Mesodermal cell (in vitro differentiated cells): ENCODE measurements at regions not wholly inside any gene's neighbourhood (a gene's known extent, or its start where the extent isn't known, plus 50 kb on each side); places are given as distances from the start of the nearest gene placed in this dataset.

Experiments
- H3K27ac ChIP-seq: 2 replicates; pipeline ENCODE4 v1.7.0; 2013; ENCODE audit warnings: mild to moderate bottlenecking, low read depth, low read length, moderate library complexity; ENCODE audit not compliant: severe bottlenecking
- H3K36me3 ChIP-seq: 2 replicates; pipeline ENCODE4 v1.7.1; 2013; ENCODE audit warnings: mild to moderate bottlenecking, low read length, moderate library complexity; ENCODE audit not compliant: control insufficient read depth, insufficient read depth
- H3K4me1 ChIP-seq: one replicate; pipeline ENCODE4 v1.7.1; 2013; ENCODE audit warnings: mild to moderate bottlenecking, low read length; ENCODE audit not compliant: insufficient read depth, control insufficient read depth, poor library complexity, severe bottlenecking
- H3K4me3 ChIP-seq: 2 replicates; pipeline ENCODE4 v1.7.0; 2013; ENCODE audit warnings: low read length, control low read depth, mild to moderate bottlenecking; ENCODE audit not compliant: insufficient read depth, poor library complexity, severe bottlenecking; ENCODE audit errors: extremely low read depth
- H3K9me3 ChIP-seq: 2 replicates; pipeline ENCODE4 v1.7.1; 2013; ENCODE audit warnings: mild to moderate bottlenecking, low read length, moderate library complexity; ENCODE audit not compliant: control insufficient read depth
- WGBS, 2 experiments: methylation state at CpG; one replicate each; pipeline ENCODE4 v1.1.5; 2013; ENCODE audit warnings: missing lambda C conversion rate in 2 of 2; ENCODE audit not compliant: insufficient coverage in 2 of 2; 5-methylcytosine and 5-hydroxymethylcytosine counted together

GRCh38 chr21:16573578-16573977 is 843.8 kb downstream of the USP25 start:
- no peaks in the 10 kb centered on the region for H3K36me3 ChIP-seq
- peak overlapping the region; percentile 70 for H3K27ac ChIP-seq
- WGBS, 2 experiments: 100% methylated on average over 1 of the region's 1 CpG
- H3K4me1 ChIP-seq: peaks cover 22% of the 10 kb centered on the region
- H3K4me3 ChIP-seq: no peak overlapping the region
- H3K9me3 ChIP-seq: no peaks in the 10 kb centered on the region

DNA sequence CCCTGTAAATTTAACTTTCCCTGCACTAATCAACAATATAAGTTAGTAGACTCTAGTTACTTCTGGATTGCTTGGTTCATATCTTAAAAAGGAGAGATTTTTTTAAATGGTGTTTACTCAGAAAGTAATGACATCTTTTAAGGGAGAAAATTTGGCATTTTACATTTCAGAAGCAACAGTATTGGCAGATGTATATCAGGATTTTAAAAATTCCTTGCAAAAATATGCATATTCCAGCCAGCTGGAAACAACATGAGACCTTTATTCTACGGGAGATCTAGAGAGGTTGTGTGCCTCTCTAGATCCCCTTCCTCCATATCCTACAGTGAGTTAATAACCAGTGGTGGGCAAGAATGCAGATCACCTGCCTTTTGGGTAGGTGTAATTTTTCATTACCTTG is 848.2 kb downstream of the USP25 start:
- Histone ChIP-seq H3K4me1 (peaks cover 8% of the 10 kb centered on the region), H3K27ac (no peak overlapping the region), H3K4me3 (no peak overlapping the region), H3K9me3 (no peaks in the 10 kb centered on the region), H3K36me3 (no peaks in the 10 kb centered on the region)
- no CpG with 5 or more reads among the region's 1 CpG for WGBS, 2 experiments

DNA sequence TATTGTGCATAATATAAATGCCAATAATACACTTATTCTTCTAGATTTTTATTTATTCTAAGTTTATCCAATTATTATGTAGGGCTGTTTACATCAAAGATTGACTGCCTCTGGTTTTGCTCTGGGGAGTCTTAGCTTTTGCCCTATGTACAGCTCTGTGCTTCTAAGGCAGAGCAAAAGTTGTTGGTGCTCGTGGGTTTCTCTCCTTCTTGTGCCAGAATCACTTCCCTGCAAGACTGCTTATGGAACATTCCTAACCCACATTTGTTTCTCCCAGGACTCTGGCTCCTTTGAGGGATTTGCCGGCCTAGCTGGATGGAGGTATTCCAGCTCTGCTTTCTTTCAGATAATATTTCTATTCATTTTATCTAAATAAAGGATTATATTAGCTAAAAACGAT is 849.1 kb downstream of the USP25 start:
- WGBS, 2 experiments: 80 to 90% methylated on average over 1 to 2 of the region's 3 CpGs
- no peak overlapping the region for H3K4me3 ChIP-seq
- no peaks in the 10 kb centered on the region for H3K36me3 ChIP-seq
- H3K9me3 ChIP-seq: no peaks in the 10 kb centered on the region
- peaks cover 1% of the 10 kb centered on the region for H3K4me1 ChIP-seq
- H3K27ac ChIP-seq: peak overlapping the region; percentile 37

- Histone ChIP-seq H3K4me3 (no peak overlapping the region), H3K36me3 (no peaks in the 10 kb centered on the region), H3K4me1 (no peaks in the 10 kb centered on the region), H3K9me3 (no peaks in the 10 kb centered on the region), H3K27ac (peak overlapping the region; percentile 37)
- WGBS, 2 experiments: 86 to 87% methylated on average over 2 of the region's 3 CpGs
Observed at GRCh38 chr21:16579538-16579937, 849.8 kb downstream of the USP25 start.

DNA sequence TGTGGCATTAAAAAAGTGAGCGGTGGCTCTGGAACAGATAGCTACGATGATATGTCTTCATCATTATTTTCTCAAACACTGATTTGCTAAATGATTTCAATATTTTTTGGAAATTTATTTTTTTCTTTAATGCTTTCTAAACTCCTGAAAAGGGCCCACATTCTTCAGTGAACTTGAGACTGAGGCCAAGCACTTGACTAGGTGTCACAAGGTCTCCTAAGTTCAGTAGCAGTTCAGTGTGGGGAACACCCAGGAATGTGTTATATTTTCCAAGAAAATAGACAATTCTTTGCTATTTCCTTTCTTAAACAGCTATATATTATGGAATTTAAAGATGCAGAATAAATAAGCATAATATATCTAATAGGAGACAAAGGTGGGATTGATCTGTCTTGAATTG is 850.9 kb downstream of the USP25 start:
- H3K27ac ChIP-seq: no peak overlapping the region
- WGBS, 2 experiments: no CpG with 5 or more reads among the region's 2 CpGs
- no peaks in the 10 kb centered on the region for H3K9me3 ChIP-seq
- no peaks in the 10 kb centered on the region for H3K4me1 ChIP-seq
- H3K4me3 ChIP-seq: no peak overlapping the region
- H3K36me3 ChIP-seq: no peaks in the 10 kb centered on the region

DNA sequence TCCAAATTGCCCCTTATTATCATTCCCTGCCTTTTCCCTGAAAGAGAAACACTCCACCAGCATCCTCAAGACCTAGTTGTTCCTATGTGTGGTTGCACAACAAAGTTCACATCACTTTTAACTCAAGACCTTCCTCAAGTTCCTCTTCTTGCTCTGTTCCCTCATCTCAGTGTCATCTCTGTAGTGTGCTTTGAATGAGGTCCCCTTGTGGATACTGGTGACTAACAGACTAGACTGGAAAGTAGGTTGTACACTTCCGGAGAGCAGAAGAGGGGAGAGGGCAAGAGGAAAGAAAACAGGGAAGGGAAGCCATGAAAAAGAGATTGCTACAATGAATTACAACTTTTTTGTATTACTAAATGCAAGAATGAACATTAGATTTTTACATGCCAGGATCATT is 853.8 kb downstream of the USP25 start:
- no CpG with 5 or more reads among the region's 1 CpG for WGBS, 2 experiments

DNA sequence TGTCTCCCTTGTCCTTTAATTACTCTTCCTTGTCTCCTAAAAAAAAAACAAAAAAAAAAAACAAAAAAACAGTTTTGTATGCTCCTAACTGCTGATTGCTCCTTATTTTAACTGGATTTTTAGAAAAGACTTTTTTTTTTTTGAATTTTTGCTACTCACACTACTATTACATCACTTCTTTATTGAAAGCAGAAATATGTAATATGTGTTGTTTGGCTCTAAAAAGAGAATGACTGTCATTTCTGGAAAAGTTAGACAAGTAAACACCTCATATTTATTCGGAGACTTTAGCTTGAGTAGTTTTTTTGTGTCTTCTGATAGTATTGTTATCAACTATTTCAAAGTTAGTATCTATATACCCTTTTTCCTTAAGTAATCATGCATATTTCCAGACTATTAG is 855.0 kb downstream of the USP25 start:
- Histone ChIP-seq H3K9me3 (no peaks in the 10 kb centered on the region), H3K27ac (no peak overlapping the region)

More for the DNA sequence above, 853.8 kb downstream of the USP25 start:
- Histone ChIP-seq H3K4me3 (no peak overlapping the region), H3K9me3 (no peaks in the 10 kb centered on the region), H3K4me1 (peaks cover 3% of the 10 kb centered on the region), H3K36me3 (no peaks in the 10 kb centered on the region), H3K27ac (no peak overlapping the region)

DNA sequence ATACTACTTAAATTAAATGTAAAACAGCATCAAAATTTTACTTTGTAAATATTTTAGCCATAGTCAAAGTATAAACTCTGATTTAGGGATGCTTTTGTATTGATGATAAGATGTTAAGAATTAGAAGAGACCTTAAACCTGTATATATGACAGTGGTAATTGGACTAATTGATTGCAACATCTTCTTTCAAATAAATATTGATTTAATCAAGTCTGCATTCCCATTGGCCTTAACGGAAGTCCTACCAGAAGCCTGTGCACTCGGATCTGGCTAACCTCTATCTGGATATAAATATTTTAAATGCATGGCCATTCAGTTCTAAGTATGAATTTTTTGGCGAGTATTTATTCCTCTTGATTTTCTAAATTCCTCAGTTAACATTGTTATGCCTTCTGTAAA is 856.1 kb downstream of the USP25 start:
- WGBS, 2 experiments: no CpG with 5 or more reads among the region's 3 CpGs
- no peak overlapping the region for H3K27ac ChIP-seq
- H3K36me3 ChIP-seq: no peaks in the 10 kb centered on the region
- H3K4me3 ChIP-seq: no peak overlapping the region
- H3K4me1 ChIP-seq: peaks cover 7% of the 10 kb centered on the region
- no peaks in the 10 kb centered on the region for H3K9me3 ChIP-seq

More for the DNA sequence above, 855.0 kb downstream of the USP25 start:
- Histone ChIP-seq H3K4me3 (no peak overlapping the region), H3K36me3 (no peaks in the 10 kb centered on the region), H3K4me1 (peaks cover 7% of the 10 kb centered on the region)
- no CpG with 5 or more reads among the region's 1 CpG for WGBS, 2 experiments

GRCh38 chr21:16587141-16587581 is 857.4 kb downstream of the USP25 start:
- 59 to 70% methylated on average over 4 of the region's 6 CpGs for WGBS, 2 experiments
- no peak overlapping the region for H3K27ac ChIP-seq
- no peaks in the 10 kb centered on the region for H3K36me3 ChIP-seq
- H3K9me3 ChIP-seq: no peaks in the 10 kb centered on the region
- no peak overlapping the region for H3K4me3 ChIP-seq
- peaks cover 7% of the 10 kb centered on the region for H3K4me1 ChIP-seq

- Histone ChIP-seq H3K36me3 (no peaks in the 10 kb centered on the region), H3K9me3 (no peaks in the 10 kb centered on the region), H3K4me3 (peak overlapping the region; percentile 16), H3K27ac (peak overlapping the region; percentile 72), H3K4me1 (peaks cover 7% of the 10 kb centered on the region)
- WGBS, 2 experiments: 32 to 34% methylated on average over 6 to 7 of the region's 7 CpGs
Observed at GRCh38 chr21:16587681-16588375, 858.0 kb downstream of the USP25 start.

DNA sequence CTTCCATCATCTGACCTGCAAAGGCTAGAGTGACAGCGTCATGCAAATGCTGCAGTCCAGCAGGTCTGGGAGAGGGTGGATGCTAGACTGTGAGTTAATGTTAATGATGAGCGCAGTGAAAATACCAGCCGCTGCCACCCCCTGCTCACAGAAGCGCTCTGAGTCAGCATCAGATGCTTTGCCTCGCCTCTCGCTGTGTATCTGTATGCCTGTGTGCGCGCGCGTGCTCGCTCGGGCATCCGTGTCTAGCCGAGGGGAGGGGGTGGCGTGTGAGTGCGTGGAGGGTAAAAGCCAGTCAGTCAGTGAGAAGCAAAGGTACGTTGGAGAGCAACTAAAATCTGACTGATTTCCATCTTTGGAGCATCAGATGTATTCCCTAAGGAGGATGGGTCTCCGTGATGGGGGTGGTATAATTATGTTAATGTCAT is 858.7 kb downstream of the USP25 start:
- H3K4me1 ChIP-seq: peaks cover 7% of the 10 kb centered on the region
- no peaks in the 10 kb centered on the region for H3K36me3 ChIP-seq
- H3K9me3 ChIP-seq: no peaks in the 10 kb centered on the region
- 18 to 25% methylated on average over 7 to 8 of the region's 18 CpGs for WGBS, 2 experiments
- peak overlapping the region; percentile 72 for H3K27ac ChIP-seq
- H3K4me3 ChIP-seq: peak overlapping the region; percentile 16
